HG03520 (cell line): ENCODE measurements at regions not wholly inside any gene's neighbourhood (a gene's known extent, or its start where the extent isn't known, plus 50 kb on each side); places are given as distances from the start of the nearest gene placed in this dataset.
"Not testable (repeated sequence)": the region's sequence is repeated elsewhere in the genome, so short reads cannot be mapped to it uniquely, and the experiment has no call there.

Experiments
- ATAC-seq: cut with Tn5 transposase; IDR thresholded peaks from one replicate; pipeline ENCODE4 v1.9.1; 2021; ENCODE audit warnings: mild to moderate bottlenecking, moderate library complexity; ENCODE audit not compliant: unreplicated experiment

DNA sequence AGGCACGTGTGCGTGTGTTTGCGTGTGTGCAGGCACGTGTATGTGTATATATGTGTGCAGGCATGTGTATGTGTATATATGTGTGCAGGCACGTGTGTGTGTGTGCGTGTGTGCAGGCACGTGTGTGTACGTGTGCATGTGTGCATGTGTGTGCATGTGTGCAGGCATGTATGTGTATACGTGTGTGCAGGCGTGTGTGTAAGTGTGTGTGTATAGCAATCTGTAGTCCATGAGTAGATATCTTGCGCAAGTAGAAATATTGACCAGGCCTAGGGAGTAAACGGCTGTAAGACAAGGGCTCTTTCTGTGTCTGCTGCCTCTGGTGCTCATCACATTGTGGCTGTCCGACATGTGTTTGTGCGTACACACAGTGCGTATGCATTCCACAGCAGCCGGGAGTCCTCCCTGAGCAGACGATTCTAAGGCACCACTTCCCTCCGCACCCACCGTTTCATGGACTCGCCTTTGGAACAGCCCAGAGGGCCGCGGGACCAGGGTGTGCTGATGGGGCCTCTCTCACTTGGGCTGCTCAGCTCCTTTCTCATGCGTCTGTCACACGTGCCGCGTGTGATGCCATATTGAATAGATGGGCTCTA is 167.6 kb downstream of the ERMARD start:
- ATAC-seq = no peak

DNA sequence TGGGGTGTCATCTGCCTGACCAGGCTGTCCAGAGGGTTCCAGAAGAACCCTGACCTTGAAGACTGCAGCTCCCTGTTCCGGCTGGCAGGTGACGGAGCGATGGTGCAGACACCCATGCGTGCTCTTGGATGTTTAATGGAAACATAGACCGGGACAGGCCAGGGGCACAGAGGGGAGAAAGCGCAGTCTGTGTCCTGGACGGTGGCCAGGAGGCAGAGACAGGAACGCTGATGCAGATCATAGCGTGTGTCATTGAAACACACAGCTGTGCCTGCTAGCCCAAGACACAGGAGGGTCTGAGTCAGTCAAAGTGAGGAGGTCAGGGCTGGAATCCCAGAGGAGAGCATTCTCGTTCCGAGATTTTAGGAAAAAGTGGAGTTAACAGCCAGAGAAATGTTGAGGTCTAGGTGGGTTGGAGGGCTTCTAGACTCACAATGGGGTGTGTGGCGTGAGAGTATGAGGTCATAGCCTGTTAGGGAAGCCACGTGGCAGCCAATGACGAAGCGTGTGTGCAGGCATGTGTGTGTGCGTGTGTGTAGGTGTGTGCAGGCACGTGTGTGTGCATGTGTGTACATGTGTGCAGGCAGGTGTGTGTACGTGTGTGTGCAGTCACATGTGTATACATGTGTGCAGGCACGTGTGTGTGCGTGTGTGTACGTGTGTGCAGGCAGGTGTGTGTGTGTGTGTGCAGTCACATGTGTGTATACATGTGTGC is 167.0 kb downstream of the ERMARD start:
- no peak for ATAC-seq

DNA sequence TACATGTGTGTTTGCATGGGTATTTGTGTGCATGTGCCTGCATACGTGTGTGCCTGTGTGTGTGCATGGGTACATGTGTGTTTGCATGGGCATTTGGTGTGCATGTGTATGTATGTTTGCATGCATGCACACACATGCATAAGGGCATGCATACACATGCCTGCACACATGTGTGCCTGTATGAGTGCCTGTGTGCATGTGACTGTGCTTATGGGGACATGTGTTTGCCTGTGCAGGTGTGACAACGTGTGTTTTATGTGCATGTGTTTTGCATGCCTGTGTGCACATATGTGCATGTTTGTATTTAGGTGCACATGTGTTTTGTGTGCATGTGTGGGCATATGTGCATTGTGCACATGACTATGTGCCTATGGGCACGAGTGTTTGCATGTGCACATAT is 165.7 kb downstream of the ERMARD start:
- no peak for ATAC-seq

DNA sequence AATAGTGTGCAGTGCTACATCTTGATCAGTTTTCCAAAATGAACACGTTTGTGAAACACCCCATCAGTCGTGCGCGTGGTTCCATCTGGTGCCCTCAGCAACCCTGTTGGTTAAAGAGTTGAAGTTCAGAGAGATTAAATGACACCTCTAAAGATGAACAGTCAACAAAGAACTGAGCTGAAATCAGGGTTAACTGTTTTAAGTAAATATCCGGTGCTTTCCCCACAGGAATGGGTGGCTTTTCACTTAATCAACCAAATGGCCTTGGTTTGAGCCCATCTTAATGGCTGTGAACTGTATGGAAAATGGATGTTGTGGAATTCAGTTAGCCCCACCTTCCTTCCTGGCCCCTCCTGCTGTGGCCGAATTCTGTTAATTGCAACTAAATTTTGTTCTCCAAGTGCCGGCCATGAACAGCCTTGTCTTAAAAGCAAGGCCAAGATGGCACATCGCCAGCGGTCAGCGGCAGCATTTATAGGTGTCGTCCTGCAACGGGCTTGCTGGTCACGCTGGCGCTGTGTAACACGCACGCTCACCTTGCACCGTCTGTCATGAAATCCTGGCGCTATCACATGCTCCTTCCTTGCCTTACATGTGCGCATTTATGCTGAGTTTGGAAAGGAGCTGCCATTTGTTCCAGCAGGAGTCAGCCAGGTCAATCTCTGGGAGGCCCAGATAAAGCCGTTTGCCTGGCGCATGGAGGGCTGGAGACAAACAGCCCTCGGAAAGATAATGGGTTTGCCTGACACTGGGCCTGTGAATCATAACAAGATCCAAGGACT is 164.5 kb downstream of the ERMARD start:
- no peak for ATAC-seq

DNA sequence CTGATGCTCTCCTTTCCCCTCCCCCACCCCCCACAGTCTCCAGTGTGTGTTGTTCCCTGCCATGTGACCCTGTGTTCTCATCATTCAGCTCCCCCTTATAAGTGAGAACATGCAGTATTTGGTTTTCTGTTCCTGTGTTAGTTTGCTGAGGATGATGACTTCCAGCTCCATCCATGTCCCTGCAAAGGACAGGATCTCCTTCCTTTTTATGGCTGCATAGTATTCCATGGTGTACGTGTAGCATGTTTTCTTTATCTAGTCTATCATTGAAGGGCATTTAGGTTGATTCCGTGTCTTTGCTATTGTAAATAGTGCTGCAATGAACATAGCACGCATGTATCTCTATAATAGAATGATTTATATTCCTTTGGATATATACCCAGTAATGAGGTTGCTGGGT is 162.3 kb downstream of the ERMARD start:
- not testable (repeated sequence) for ATAC-seq

DNA sequence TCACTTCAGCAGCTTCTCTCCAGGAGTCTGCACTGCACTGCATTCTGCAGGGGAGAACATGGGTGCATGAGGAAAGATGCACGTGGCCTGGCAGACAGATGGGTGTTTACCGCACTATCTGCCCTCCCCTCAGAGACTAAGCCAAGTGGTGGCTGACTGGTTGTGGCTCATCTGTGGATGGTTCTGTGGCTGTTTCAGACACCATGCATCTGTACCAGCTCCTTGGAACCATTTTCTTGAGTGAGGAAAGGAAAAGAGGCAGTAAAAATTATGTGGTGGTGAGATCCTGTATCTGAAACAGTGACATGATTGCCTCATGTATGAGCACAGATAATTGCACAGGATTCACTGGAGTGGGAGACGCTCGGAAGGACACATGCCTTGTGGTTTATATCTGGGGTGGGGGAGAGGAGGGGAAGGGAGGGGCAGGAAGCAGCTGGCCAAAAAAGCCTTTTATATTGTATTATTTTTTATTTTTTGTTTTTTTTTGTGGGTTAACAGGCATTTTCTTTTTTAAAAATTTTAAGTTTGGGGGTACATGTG is 161.7 kb downstream of the ERMARD start:
- ATAC-seq = no peak

DNA sequence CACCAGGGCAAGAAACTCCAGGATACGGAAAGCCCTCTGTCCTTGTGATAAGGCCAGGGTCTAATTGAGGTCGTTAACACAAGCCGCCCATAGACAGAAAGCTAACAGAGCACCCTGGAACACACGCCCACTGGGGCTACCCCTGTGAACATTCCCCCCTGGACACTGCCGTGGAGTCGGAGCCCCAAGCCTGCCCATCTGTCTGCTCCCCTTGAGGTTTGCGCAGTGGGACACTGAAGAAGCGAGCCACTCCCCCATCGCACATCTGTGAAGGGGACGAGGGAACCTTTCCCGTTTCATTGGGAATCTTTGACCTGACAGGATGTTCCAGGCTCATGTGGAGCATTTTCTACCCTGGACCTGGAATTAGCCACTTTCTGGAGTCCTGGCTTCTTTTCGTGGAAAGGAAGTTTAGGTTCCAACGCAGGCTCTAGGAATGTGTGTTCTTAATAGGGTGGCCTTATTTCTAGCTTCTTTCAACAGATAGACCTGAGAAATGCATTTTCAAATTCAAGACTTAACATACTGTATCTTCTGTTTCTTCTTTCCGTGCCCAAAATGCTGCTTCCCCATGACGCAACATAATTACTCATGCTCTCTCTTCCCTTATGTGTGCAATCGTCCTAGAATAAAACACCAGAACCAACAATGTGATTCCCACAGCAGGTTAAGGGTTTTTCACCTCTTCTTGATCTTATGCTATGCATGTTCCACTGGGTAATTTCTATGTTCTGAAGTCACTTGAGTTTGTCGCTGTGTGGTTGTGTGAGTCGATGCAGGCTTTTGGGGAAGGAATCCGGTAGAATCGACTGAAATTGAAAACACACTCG is 161.1 kb downstream of the ERMARD start:
- ATAC-seq = no peak

DNA sequence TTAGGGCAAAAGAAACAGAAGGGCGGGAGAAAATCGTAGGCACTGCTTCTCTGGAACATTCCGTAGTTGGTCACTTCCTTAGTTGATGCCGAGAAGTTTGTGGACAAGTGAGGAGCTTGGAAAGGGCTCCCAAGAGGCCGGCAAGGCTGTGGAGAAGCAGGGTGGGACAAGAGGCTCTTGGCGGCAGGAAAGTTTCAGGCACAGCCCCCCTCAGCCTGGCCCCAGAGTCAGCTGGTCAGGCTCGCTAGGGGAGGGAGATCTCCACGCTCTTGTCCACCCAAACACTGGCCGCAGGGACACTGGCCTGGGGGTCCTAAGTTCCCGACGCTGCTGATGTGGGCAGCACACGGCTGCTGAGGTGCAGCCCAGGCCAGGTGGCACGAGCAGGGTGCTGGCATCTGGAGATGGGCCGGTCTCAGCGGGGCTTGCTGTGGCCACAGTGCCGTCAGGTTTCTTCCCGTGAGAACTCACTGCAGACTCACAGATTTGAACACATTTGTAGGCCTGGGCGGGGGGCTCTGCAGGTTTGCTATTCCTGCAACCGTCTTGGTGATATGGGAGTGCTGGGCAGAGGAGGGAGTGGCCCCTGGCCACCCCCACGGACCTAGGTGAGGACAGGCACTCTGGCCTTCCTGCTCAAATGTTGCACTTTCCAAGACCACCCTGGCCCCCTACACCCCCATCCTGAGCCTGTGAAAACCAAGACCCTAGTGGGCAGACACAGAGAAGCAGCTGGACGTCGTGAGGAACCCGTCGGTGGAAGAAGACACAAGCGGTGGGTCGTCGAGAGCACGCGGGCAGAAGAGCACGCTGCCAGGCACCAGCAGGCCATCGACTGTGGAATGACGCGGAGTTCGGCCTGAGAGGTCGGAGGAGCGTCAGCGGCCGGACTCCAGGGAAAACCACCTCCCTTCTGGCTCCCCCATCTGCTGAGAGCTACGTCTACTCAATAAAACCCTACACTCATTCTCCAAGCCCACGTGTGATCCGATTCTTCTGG is 160.1 kb downstream of the ERMARD start:
- no peak for ATAC-seq

DNA sequence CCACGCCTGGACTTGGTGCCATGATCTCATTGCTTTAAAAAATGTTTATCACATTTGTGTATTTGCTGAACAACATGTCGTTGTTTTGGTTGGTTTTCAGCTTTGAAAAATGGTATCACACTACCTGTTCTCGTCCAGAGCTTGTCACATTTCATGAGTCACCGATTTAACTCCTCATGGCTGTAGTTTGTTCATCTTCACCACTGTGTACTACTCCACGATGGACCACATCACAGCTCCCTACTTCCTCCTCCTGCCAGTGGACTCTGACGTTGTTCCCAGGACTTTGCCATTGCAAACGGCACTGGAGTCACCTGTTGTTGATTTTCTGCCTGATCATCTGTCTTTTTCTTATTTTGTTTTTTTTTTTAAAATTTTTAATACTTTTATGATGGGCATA is 157.7 kb downstream of the ERMARD start:
- no peak for ATAC-seq

DNA sequence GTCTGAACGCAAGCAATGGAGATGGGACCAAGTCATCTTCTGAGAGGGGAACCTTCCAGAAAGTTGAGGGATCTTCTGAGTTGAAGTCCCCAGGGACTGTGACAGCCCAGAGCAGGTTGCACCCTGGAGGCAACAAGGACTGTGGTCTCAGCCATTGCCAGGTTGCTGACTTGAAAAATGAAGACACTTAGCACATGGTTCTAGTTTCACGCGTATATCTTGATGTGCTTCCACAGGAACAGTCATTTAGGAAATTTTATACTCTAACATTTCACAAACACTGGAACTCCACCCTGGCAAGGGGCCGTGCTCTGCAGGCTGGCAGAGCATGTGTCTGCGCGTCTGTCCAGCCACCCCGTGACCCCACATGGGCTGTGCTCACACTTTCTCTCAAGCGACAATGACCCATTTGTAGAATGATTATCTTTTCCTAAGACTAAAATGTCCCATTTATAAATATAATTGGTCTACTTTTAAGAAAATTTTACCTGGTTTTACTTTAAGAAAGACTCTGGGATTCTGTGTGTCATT is 157.0 kb downstream of the ERMARD start:
- ATAC-seq = no peak

DNA sequence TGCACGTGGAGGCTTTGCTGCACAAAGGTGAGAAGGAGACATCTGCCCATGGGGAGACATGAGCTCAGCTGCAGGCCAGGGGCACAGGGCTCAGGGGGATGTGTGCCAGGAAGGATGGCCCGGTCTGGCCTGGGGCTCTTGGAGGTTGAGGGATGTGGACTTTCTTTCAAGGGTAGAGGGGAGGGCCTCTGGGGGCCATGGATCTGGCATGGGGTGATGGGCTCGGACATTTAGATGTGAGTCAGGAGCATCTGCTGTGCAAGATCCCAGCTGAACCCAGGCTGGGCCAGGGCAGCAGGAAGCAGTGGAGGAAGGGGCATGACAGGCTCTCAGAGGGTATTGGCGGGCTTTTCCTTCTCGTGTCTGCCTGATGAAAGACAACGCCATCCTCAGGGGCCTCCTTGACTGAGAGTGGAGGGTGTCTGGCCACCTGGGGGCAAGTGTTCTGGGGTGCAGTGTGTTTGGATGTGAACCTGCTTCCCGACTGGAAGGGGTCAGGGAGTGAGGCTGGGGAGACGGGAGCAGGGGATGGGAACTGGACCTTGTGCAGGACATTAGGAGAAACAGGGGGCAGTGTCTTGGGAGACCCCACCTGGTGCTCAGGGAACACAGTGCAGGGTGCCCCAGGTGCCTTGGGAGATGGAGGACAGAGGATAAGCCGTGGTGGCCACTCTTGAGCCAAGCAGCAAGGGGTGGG is 156.1 kb downstream of the ERMARD start:
- ATAC-seq = no peak

DNA sequence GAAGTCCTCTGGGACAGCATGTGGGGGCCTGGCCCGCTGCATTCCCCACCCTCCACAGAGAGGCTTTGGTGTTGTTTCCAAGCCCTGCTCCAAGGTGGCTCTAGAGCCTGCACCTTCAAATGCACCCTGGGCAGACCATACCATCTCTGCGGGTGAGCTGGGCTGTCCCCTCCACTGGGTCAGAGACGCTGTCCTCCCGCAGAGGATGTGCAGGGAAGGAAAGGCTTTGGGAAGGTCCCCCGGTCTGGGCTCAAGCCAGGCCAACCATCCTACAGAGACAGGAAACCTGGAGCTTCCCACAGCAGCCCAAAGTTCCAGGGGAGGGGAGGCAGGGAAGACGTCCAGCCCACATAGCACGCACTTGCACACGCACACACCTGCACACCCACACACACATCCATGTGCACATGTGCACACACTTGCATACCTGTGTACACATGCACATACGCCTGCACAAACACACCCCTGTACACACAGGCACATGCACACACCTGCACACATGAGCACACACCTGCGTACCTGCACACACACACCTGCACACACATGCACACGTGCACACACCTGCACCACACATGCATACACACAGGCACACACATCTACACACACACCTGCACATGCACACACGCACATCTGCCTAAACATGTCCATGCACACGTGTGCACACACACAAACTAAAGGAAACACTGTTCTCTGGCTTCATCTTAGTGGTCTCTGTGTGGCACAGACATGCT is 155.4 kb downstream of the ERMARD start:
- ATAC-seq = no peak

DNA sequence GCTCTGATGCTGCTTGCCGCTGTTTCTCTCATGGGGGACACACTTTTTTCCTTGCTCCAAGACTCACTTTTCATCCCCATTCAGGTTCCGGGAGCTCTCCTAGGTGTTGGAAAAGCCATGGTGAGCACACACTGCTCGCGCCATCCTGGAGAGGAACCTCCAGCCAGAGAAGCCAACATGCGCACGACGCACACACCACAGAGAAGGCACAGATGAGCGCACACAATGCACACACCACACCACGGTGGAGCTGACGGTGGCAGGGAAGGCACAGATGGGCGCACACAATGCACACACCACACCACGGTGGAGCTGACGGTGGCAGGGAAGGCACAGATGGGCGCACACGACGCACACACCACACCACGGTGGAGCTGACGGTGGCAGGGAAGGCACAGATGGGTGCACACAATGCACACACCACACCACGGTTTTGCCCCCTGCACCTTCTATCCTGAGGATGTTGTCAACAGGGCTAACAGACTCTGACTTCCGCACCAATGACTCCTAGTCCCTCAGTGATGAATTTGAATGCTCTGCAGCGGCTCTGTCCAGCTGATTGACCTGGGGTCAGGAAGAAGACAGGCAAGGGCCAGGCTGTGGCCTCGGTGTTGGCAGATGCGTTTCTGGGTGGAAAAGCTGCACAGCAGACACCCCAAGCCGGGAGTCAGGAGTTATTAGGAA is 154.7 kb downstream of the ERMARD start:
- no peak for ATAC-seq

DNA sequence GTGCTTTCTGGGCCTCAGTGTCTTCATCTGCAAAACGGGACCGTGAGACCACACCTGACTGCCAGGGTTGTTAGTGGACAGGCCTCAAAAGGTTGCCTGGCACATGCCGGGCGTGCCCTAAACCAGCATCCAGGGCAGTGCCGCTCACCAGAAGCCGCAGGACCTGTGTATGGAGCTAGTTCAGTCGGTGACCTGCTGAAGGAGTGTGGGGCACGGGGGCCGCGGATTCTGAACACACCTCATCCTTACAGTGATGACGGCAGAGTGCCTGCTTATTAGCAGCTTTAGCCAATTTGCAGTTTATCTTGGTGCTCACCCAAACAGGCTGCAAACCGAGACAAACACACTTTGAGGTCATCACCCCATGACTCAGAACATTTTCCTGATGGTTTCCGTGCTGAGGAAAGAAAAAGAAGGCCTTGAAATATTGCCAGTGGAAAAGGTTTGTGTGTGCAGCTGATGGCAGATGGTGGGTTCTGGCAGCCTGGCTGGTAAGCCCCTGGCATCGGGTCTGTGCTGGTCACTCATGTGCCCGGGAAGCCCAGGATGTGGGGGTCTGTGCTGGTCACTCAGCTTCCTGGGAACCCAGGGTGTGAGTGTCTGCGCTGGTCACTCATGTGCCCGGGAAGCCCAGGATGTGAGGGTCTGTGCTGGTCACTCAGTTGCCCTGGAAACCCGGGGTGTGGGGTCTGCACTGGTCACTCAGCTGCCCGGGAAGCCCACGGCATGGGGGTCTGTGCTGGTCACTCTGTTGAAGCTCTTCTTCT is 153.8 kb downstream of the ERMARD start:
- ATAC-seq = no peak

DNA sequence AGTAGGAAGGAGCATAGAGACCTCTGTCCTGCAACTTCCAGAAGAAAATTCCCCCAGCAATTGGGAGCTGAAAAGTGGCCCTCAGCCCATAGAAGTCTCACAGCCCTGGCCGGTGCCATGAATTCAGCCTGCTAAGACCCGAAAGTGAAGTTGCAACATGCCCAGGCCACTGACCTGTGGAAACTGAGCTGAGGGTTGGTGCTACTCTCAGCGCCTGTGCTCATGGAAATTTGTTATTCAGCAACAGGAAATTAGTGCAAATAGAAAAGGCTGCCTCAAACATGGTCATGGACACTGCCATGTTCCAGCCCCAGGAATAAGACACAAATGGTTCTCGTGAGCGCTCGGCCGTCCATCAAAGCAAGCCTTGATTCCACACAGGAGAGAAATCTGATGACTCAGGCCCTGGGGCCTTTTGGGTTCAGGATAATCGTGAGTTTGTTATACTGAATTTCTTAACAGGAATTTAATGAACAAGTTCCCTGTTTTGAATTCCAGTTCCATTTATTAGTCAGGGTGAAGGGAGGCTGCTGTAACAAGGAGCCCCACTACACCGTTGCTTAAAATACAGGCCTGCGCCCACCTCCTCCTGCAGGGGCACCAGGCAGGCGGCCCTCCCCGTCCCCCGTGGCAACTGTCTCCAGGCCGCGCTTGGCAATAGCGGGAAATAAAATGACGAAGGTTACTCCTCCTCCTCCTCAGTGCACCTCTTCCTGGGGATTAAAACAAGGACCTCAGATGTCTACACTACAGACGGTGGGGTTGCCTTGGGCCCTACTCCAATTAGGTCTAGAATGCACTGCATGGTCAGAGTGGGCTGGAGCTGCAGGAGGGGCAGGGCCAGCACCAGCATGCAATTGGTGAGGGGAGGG is 152.9 kb downstream of the ERMARD start:
- no peak for ATAC-seq

DNA sequence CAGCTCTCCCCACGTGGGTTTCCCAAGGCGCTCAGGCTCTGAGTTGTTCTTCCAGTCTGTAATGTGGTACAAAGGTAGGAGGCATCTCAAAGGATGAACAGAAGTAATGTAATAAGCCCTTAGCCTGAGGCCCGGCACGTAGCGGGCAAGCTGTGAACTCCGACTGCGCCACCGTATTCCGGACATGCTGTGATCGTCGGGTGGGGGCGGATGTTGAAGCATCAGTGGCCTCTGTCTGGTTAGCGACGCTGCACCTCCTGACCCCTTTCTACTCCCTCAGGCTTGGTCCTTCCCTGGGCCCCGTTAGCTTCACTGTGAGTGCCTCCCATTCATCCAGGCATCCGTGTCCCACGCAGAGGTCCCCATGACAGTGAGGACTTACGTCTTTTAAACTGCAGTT is 151.7 kb downstream of the ERMARD start:
- ATAC-seq = no peak
